ELF-1 (cell line): ENCODE measurements at regions not wholly inside any gene's neighbourhood (a gene's known extent, or its start where the extent isn't known, plus 50 kb on each side); places are given as distances from the start of the nearest gene placed in this dataset.
A peak's percentile ranks its signal among the peaks of the same experiment; 100 is the strongest.

ENCODE experiments used
- DNase-seq: peaks from one replicate; pipeline ENCODE4 v3.0.0-alpha.2; 2016; ENCODE audit warnings: low read depth, low spot score

- peak; percentile 27 for DNase-seq
These were observed 67.8 kb upstream of the TAF11L2 start for GRCh38 chr5:17430241-17430640.

- DNase-seq, result no peak
These were observed 66.6 kb upstream of the TAF11L2 start for GRCh38 chr5:17431272-17432050.

DNA sequence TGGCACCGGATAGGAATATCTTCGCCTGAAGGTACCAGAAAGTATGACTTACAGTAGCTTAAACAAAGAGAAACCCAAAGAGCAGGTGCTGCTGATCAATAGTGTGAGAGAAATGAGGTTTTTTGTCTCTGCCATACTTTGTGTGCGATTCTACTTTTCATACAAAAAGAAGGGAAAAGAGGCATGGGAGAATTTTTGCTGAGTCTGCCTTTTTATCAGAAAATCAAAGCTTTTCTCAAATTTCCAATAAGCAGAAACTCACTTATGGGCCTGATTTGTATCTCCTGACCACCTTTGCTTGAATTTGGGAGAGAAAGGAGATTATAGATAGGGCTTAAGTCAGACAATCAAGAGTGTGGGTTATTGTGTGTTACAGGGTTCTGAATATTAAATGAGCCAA, 65.5 kb upstream of the TAF11L2 start:
- no peak for DNase-seq

DNA sequence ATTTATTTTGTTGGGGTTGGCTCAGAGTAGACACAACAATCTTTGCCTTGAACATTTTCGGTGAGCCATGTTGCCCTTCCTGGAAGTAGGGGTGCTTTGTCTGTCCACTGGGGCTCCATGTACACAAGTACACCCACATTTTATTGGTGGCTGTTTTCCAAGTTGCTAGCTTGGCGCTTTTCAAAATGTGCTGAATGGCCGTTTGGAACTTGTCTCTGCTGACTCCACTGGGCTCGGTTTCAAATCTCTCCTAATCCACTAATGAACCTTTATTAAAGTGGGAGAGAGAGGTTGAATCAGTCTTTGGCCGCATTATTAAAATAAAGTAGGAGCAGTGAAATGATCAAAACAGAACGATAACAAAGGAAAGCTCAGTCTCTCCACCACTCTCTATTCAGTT, 64.6 kb upstream of the TAF11L2 start:
- DNase-seq, result no peak

DNA sequence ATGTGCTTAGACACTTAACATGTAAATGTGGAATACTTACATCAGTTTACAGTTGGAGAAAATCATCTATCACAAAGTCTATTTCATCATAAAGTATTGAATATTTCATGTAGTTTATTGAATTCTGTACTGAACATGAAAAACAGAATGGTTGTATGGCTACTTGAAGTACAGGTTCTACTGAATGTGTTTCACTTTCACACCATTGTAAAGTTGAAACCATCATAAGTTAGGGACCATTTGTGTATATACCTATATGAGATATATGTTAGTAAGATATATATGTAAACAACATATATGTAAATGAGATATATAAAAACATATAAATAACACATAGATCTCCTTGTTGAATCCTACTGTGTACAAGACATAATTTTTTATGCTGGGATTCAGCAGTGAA, 63.0 kb upstream of the TAF11L2 start:
- no peak for DNase-seq

DNA sequence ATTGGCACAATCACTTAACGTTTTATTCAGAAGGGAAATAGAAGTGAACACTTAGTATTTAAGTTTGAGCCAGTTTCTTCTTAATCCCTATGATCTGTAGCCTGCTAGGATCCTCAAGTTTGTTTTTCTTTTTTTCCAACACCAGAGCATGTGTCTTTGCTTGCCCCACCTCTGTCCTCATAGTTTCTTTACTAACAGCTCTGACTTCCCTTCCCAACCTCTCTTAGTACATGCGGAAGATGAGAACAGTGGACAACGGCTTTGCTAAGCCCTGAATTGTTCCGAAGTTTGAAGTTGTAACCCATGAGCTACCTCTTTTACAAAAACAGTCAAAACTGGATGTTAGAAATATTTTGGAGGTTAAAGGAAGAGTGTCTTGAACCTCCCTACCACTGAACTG, 61.7 kb upstream of the TAF11L2 start:
- DNase-seq, result no peak

GRCh38 chr5:17436761-17437221, 61.2 kb upstream of the TAF11L2 start:
- DNase-seq, result no peak

DNA sequence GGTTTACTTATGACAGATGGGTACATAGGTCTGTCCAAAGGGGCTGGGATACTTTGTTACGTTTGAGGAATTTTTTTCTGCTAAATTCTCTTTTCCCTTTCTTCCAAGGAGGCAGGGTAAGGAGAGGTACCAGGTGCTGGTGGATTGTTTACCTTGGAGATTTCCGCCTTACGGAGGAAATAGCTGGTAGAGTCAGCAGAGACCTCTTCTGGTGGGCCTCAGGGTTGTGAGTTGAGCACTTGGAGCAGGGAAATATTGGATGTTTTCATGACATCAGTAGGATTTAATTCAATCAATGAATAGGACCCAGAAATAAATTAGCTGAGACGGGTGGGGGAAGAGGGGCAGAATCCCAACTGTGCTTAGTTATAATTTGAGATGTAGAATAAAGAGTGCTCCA, 60.0 kb upstream of the TAF11L2 start:
- DNase-seq, result peak; percentile 8

GRCh38 chr5:17439956-17440355, 58.1 kb upstream of the TAF11L2 start:
- no peak for DNase-seq

DNA sequence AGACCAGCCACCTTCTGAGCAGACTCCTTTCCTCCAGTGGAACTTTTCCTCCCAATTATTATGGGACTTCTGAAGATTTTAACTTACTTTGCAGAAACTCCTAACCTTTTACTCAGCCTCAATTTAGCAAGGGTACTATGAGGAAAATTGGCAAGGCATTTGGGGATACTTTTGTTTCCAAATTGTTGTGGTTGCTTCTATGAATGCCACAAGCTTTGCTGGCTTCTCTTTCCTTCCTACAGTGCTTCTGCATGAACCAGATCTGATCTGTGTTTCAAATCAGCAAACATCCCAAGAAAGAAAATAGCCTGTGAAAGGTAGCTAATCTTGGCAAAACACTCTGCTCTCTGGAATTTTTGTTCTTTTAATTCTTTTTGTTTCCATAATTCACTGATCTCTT, 57.3 kb upstream of the TAF11L2 start:
- DNase-seq, result no peak

DNA sequence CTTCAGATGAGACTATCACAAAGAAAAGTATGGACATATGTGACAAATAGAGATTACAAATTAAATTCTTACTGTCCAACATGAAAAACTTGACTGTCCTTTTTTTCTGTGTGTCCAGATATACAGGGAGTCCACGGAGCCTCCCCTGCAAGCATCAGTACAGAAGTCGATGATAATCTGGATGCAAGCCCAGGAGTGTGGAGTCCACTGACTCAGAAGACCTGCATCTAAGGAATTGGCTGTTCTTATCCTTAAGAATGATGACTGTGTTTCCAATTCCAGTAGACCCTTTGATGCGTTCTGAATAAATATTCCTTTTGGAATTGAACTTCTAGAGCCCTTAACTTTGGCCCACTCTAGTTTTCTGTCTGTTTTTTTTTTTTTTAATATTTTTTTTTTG, 56.7 kb upstream of the TAF11L2 start:
- no peak for DNase-seq

GRCh38 chr5:17443333-17444130, 54.5 kb upstream of the TAF11L2 start:
- DNase-seq, result peak; percentile 10

- DNase-seq, result no peak
These were observed 53.5 kb upstream of the TAF11L2 start for GRCh38 chr5:17444496-17444895.

GRCh38 chr5:17445185-17445584, 52.8 kb upstream of the TAF11L2 start:
- DNase-seq, result no peak
